H1 (cell line): ENCODE measurements at regions not wholly inside any gene's neighbourhood (a gene's known extent, or its start where the extent isn't known, plus 50 kb on each side); places are given as distances from the start of the nearest gene placed in this dataset.
A peak's percentile ranks its signal among the peaks of the same experiment; 100 is the strongest.

Source experiments
- CTCF ChIA-PET: fragments of 300-600 bp; sonication (Branson Sonifier 250); formaldehyde crosslinking; loops from one replicate; lab custom pipeline; 2021; ENCODE audit not compliant: partially characterized antibody; lab: Charles Lee
- POLR2A ChIA-PET: fragments of 300-600 bp; sonication (Branson Sonifier 250); formaldehyde crosslinking; loops from one replicate; lab custom pipeline; 2021; ENCODE audit warnings: inconsistent platforms; ENCODE audit not compliant: partially characterized antibody; lab: Charles Lee
- DNase-seq, 2 experiments: peaks; one replicate each; pipeline versions ENCODE4 v3.0.0 to v3.0.0-alpha.2; 2010 to 2022; ENCODE audit warnings: low spot score in 2 of 2, low read depth in 1 of 2, mixed read lengths in 1 of 2
- FAIRE-seq: peaks from 2 replicates; lab custom pipeline; 2011; peaks lifted over from hg19 to GRCh38; lab: Jason Lieb, UNC
- H2AFZ ChIP-seq: 2 replicates; pipeline ENCODE4 v1.8.1; 2012; ENCODE audit warnings: low read length, inconsistent platforms
- H2AK5ac ChIP-seq: 2 replicates; pipeline ENCODE4 v1.6.1; 2013; ENCODE audit warnings: low read depth, low read length
- H2BK120ac ChIP-seq: replicated peaks from 2 replicates; pipeline ENCODE3; 2013; ENCODE audit warnings: low read depth, low read length, inconsistent platforms
- H2BK12ac ChIP-seq: 2 replicates; pipeline ENCODE4 v1.6.1; 2013; ENCODE audit warnings: low read depth, low read length
- H2BK15ac ChIP-seq: 2 replicates; pipeline ENCODE4 v1.6.1; 2013; ENCODE audit warnings: low read length
- H2BK20ac ChIP-seq: 2 replicates; pipeline ENCODE4 v1.6.1; 2013; ENCODE audit warnings: low read length
- H2BK5ac ChIP-seq: 2 replicates; pipeline ENCODE4 v1.6.1; 2013; ENCODE audit warnings: low read depth, low read length
- H3K14ac ChIP-seq: 2 replicates; pipeline ENCODE4 v1.6.1; 2013; ENCODE audit warnings: inconsistent platforms; ENCODE audit not compliant: insufficient read length
- H3K18ac ChIP-seq: 2 replicates; pipeline ENCODE4 v1.6.1; 2013; ENCODE audit warnings: low read length; ENCODE audit errors: extremely low read depth
- H3K23ac ChIP-seq: 2 replicates; pipeline ENCODE4 v1.6.1; 2013; ENCODE audit warnings: inconsistent platforms; ENCODE audit not compliant: insufficient read length
- H3K23me2 ChIP-seq: 2 replicates; pipeline ENCODE4 v1.6.1; 2013; ENCODE audit warnings: low read depth, low read length
- H3K27ac ChIP-seq: 2 replicates; pipeline ENCODE4 v1.6.1; 2011; ENCODE audit warnings: low read depth, low read length, inconsistent platforms
- H3K27me3 ChIP-seq, 4 experiments: replicated peaks in 1 of 4; 1 replicate in 1 of 4; 2 replicates in 3 of 4; pipeline versions ENCODE4 v1.6.1 to v1.8.1; 2011 to 2013; ENCODE audit warnings: low read length in 3 of 4, mild to moderate bottlenecking in 3 of 4, inconsistent platforms in 2 of 4, mixed read lengths in 2 of 4, moderate library complexity in 1 of 4; ENCODE audit not compliant: control insufficient read depth in 3 of 4, insufficient read depth in 3 of 4; ENCODE audit errors: extremely low read depth in 1 of 4
- H3K36me3 ChIP-seq, 4 experiments: 2 replicates each; pipeline versions ENCODE4 v1.6.1 to v1.8.1; 2011 to 2013; ENCODE audit warnings: mild to moderate bottlenecking in 4 of 4, low read length in 3 of 4, moderate library complexity in 2 of 4, control low read depth in 1 of 4, inconsistent platforms in 1 of 4; ENCODE audit not compliant: insufficient read depth in 4 of 4, control insufficient read depth in 2 of 4
- H3K4ac ChIP-seq: replicated peaks from 2 replicates; pipeline ENCODE3; 2013; ENCODE audit warnings: low read length, low read depth, mixed read lengths, inconsistent platforms; ENCODE audit not compliant: insufficient read length
- H3K4me1 ChIP-seq, 4 experiments: replicated peaks in 1 of 4; 1 replicate in 1 of 4; 2 replicates in 3 of 4; pipeline versions ENCODE4 v1.6.1 to v1.8.1; 2011 to 2013; ENCODE audit warnings: low read length in 3 of 4, inconsistent platforms in 2 of 4, mixed read lengths in 1 of 4; ENCODE audit not compliant: insufficient read depth in 4 of 4, control insufficient read depth in 3 of 4
- H3K4me2 ChIP-seq, 2 experiments: 2 replicates each; pipeline versions ENCODE4 v1.6.1 to v1.8.1; 2011 to 2013; ENCODE audit warnings: low read depth in 2 of 2, low read length in 2 of 2, control low read depth in 1 of 2, inconsistent platforms in 1 of 2, mild to moderate bottlenecking in 1 of 2; ENCODE audit not compliant: insufficient read depth in 1 of 2
- H3K4me3 ChIP-seq, 4 experiments: fragments of 200-600, 300-600 bp in 1 of 4; sonication (generic), shearing (Covaris generic), sonication (Bioruptor Twin) in 1 of 4; 2 replicates each; pipeline versions ENCODE4 v1.5.1 to v1.8.1; 2011 to 2016; ENCODE audit warnings: low read length in 4 of 4, low read depth in 3 of 4, control low read depth in 2 of 4, inconsistent platforms in 2 of 4, mild to moderate bottlenecking in 2 of 4, mixed read lengths in 1 of 4, moderate library complexity in 1 of 4; ENCODE audit not compliant: insufficient read depth in 2 of 4; ENCODE audit errors: extremely low read depth in 1 of 4
- H3K56ac ChIP-seq: replicated peaks from 2 replicates; pipeline ENCODE3; 2013; ENCODE audit warnings: low read depth, mild to moderate bottlenecking, mixed read lengths, low read length, inconsistent platforms; ENCODE audit not compliant: insufficient read length
- H3K79me1 ChIP-seq: 2 replicates; pipeline ENCODE4 v1.6.1; 2013; ENCODE audit warnings: low read depth, low read length, control low read depth
- H3K79me2 ChIP-seq, 2 experiments: 2 replicates each; pipeline versions ENCODE4 v1.6.1 to v1.8.1; 2012 to 2013; ENCODE audit warnings: low read length in 2 of 2, mild to moderate bottlenecking in 2 of 2, inconsistent platforms in 1 of 2; ENCODE audit not compliant: insufficient read depth in 2 of 2, control insufficient read depth in 1 of 2
- H3K9ac ChIP-seq, 4 experiments: replicated peaks in 1 of 4; 1 replicate in 1 of 4; 2 replicates in 3 of 4; pipeline versions ENCODE4 v1.6.1 to v1.8.1; 2011 to 2013; ENCODE audit warnings: low read depth in 3 of 4, low read length in 3 of 4, control low read depth in 2 of 4, mild to moderate bottlenecking in 2 of 4, moderate library complexity in 2 of 4, inconsistent platforms in 1 of 4; ENCODE audit errors: extremely low read depth in 1 of 4
- H3K9me3 ChIP-seq, 2 experiments: 2 replicates each; pipeline versions ENCODE4 v1.6.1 to v1.8.1; 2012 to 2013; ENCODE audit warnings: mild to moderate bottlenecking in 2 of 2, moderate library complexity in 2 of 2, control low read depth in 1 of 2, inconsistent platforms in 1 of 2, low read depth in 1 of 2, low read length in 1 of 2, mixed read lengths in 1 of 2; ENCODE audit not compliant: insufficient read depth in 2 of 2
- H4K20me1 ChIP-seq, 2 experiments: replicated peaks in 1 of 2; 2 replicates each; pipeline versions ENCODE3 to v1.8.1; 2011 to 2013; ENCODE audit warnings: inconsistent platforms in 2 of 2, low read length in 2 of 2, mild to moderate bottlenecking in 1 of 2; ENCODE audit not compliant: insufficient read depth in 2 of 2, control insufficient read depth in 1 of 2
- H4K5ac ChIP-seq: 2 replicates; pipeline ENCODE4 v1.6.1; 2013; ENCODE audit warnings: low read length, low read depth, mixed read lengths, inconsistent platforms; ENCODE audit not compliant: insufficient read length
- H4K8ac ChIP-seq: 2 replicates; pipeline ENCODE4 v1.8.0; 2013; ENCODE audit warnings: mild to moderate bottlenecking, moderate library complexity, low read length, inconsistent platforms; ENCODE audit not compliant: insufficient read depth; ENCODE audit errors: extremely low read depth
- H4K91ac ChIP-seq: replicated peaks from 2 replicates; pipeline ENCODE3; 2013; ENCODE audit warnings: low read length, mixed read lengths, inconsistent platforms; ENCODE audit not compliant: insufficient read length
- BCL11A ChIP-seq, 2 experiments: IDR thresholded peaks; one replicate each; pipeline ENCODE4 v1.6.1; 2011; ENCODE audit warnings: low read depth in 2 of 2, low read length in 2 of 2, mild to moderate bottlenecking in 2 of 2
- CREB1 ChIP-seq: IDR thresholded peaks from 2 replicates; pipeline ENCODE4 v1.6.1; 2012; ENCODE audit warnings: inconsistent platforms
- FOSL1 ChIP-seq: IDR thresholded peaks from 2 replicates; pipeline ENCODE4 v1.6.1; 2011; ENCODE audit warnings: mild to moderate bottlenecking, low read depth, low read length, moderate library complexity; ENCODE audit not compliant: insufficient read depth
- HDAC2 ChIP-seq, 2 experiments: fragments of 300-600 bp in 1 of 2; sonication (generic) in 1 of 2; IDR thresholded peaks; 2 replicates each; pipeline ENCODE4 v1.6.1; 2011 to 2012; ENCODE audit warnings: low read depth in 2 of 2, low read length in 2 of 2, mild to moderate bottlenecking in 2 of 2, moderate library complexity in 2 of 2, borderline replicate concordance in 1 of 2, inconsistent platforms in 1 of 2
- HDAC6 ChIP-seq: IDR thresholded peaks from one replicate; pipeline ENCODE4 v1.7.1; 2012; ENCODE audit warnings: low read depth, mild to moderate bottlenecking, inconsistent platforms, low read length, moderate library complexity
- KDM1A ChIP-seq: fragments of 200-600, 300-600 bp; sonication (generic); IDR thresholded peaks from 2 replicates; pipeline ENCODE4 v1.7.1; 2016; ENCODE audit warnings: mild to moderate bottlenecking, low read length, borderline replicate concordance
- KDM4A ChIP-seq: IDR thresholded peaks from one replicate; pipeline ENCODE4 v1.7.1; 2012; ENCODE audit warnings: low read depth, mild to moderate bottlenecking, moderate library complexity, low read length, inconsistent platforms; ENCODE audit not compliant: severe bottlenecking
- POLR2AphosphoS5 ChIP-seq: IDR thresholded peaks from 2 replicates; pipeline ENCODE4 v1.6.1; 2011; ENCODE audit warnings: low read depth, low read length
- RNF2 ChIP-seq: fragments of 200-900, 300-1000 bp; sonication (generic); IDR thresholded peaks from 2 replicates; pipeline ENCODE4 v1.7.1; 2016; ENCODE audit warnings: borderline replicate concordance, low read depth, mild to moderate bottlenecking, antibody characterized with exemption, low read length; ENCODE audit not compliant: poor library complexity, severe bottlenecking; ENCODE audit errors: missing control alignments
- TAF1 ChIP-seq: IDR thresholded peaks from 2 replicates; pipeline ENCODE4 v1.6.1; 2011; ENCODE audit warnings: mild to moderate bottlenecking, low read depth, low read length
- TAF7 ChIP-seq: optimal IDR thresholded peaks from 2 replicates; pipeline ENCODE3; 2011; ENCODE audit warnings: low read depth, mild to moderate bottlenecking, inconsistent platforms, low read length, moderate library complexity, borderline replicate concordance
- YY1 ChIP-seq: IDR thresholded peaks from 2 replicates; pipeline ENCODE4 v1.6.1; 2011; ENCODE audit warnings: low read depth, mild to moderate bottlenecking, low read length
- ZNF274 ChIP-seq: IDR thresholded peaks from 2 replicates; pipeline ENCODE4 v1.7.0; 2012; ENCODE audit warnings: low read length, borderline replicate concordance; ENCODE audit errors: extremely low read depth
- WGBS, 2 experiments: shearing (Covaris generic) in 1 of 2; methylation state at CpG; one replicate each; pipeline versions ENCODE4 v1.1.6 to v1.1.7; 2013 to 2015; ENCODE audit warnings: low lambda C conversion rate in 2 of 2, mixed read lengths in 2 of 2, inconsistent platforms in 1 of 2, low coverage in 1 of 2, missing lambda C conversion rate in 1 of 2; ENCODE audit not compliant: insufficient replicate concordance in 2 of 2, insufficient coverage in 1 of 2, insufficient read length in 1 of 2; ENCODE audit errors: extremely low coverage in 1 of 2, missing lambda C conversion rate in 1 of 2; 5-methylcytosine and 5-hydroxymethylcytosine counted together

- H3K27ac ChIP-seq = no peak overlapping the region
- H3K36me3 ChIP-seq = no peaks in the 10 kb centered on the region; a peak in 1 of 8 replicates
- H2BK120ac ChIP-seq = no peak overlapping the region
- H2AK5ac ChIP-seq = no peak overlapping the region
- FAIRE-seq (no peak), DNase-seq (no peak)
- no peaks in the 10 kb centered on the region for H3K9me3 ChIP-seq
- H3K79me1 ChIP-seq = no peaks in the 10 kb centered on the region
- no peak overlapping the region for H3K14ac ChIP-seq
- no peak overlapping the region for H2BK12ac ChIP-seq
- H2BK5ac ChIP-seq = no peak overlapping the region
- no peak overlapping the region for H3K23ac ChIP-seq
- H3K4me2 ChIP-seq = 0 out of 4 replicates have a peak overlapping the region, but pooled peaks of 1 of the 2 experiments have one; percentile 21
- H4K91ac ChIP-seq = no peak overlapping the region
- no peak overlapping the region for H4K5ac ChIP-seq
- H2AFZ ChIP-seq = no peak overlapping the region
- H3K56ac ChIP-seq = no peak overlapping the region
- ChIA-PET CTCF (interaction anchor here (0.7 to 1.4 kb wide), 3 partner anchors 11 to 1354 kb away, joined by 3 read pairs; no protein-coding TSS in a partner anchor), POLR2A (no interaction called here)
- no peak overlapping the region for H2BK15ac ChIP-seq
- no peaks in the 10 kb centered on the region for H3K27me3 ChIP-seq
- no peak overlapping the region for H3K4me3 ChIP-seq
- H3K4ac ChIP-seq = no peak overlapping the region
- H3K9ac ChIP-seq = no peak overlapping the region
- peaks cover 0 to 6% (median 1%) of the 10 kb centered on the region in 4 experiments; a peak in 3 of 7 replicates for H3K4me1 ChIP-seq
- WGBS, 2 experiments = 100% methylated on average over 1 of the region's 1 CpG; no CpG with 5 or more reads in 1 of the 2 experiments
- H3K79me2 ChIP-seq = no peaks in the 10 kb centered on the region
- no peaks in the 10 kb centered on the region for H3K23me2 ChIP-seq
- no peak overlapping the region for H4K8ac ChIP-seq
- TF ChIP-seq KDM1A (no peak), HDAC6 (no peak), YY1 (no peak), RNF2 (no peak), CREB1 (no peak), POLR2AphosphoS5 (no peak), ZNF274 (no peak), BCL11A (IDR thresholded peaks at IDR 0.05; ENCODE audit: low read depth in 2 of 2, low read length in 2 of 2) (no peak), KDM4A (no peak), FOSL1 (no peak), TAF7 (no peak), HDAC2 (IDR thresholded peaks at IDR 0.05; ENCODE audit: borderline replicate concordance in 1 of 2, low read depth in 2 of 2, low read length in 2 of 2) (no peak), TAF1 (no peak)
- no peak overlapping the region for H2BK20ac ChIP-seq
- no peak overlapping the region for H3K18ac ChIP-seq
- no peaks in the 10 kb centered on the region for H4K20me1 ChIP-seq
Measured at GRCh38 chr2:184371641-184372040, 226.7 kb upstream of the ZNF804A start.
